ENCODE measurements at regions not wholly inside any gene's neighbourhood (a gene's known extent, or its start where the extent isn't known, plus 50 kb on each side); places are given as distances from the start of the nearest gene placed in this dataset.

DNA sequence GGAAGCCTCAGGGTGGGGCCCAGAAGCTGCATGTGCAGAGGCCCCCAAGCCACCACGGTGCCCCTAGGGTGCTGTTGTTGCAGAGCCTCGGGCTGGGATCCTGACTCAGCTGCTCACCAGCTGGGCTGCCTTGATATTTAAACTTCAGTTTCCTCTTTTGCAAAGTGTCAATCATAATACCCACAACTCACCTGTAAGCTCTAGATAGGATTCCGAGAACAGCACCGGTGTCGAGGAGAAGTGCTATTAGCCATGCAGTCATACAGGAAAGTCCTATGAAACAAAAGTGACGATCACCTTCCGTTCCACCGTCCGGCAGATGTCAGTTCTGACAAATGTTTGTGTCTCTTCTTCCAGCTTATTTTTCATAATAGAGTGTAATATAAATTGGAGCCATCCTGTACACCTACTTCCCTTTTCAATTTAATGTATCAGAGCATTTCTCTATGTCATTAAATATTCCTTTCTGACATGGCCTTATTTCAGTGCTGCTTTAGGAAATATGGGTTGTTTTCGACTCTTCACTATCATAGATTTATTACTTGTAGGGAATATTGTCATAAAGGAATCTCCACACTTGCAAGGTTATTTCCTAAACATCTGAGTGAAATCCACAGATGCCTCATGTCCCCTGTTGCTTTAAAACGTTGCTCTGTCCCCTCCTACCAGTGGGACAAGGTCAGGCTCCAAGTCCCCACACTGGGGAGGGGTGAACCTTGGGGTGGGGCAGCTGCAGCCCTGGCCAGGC, 100.8 kb downstream of the SIK1 start:
- DNase-seq (peak in 1 of 14 experiments; percentile 16), ATAC-seq (ENCODE audit: poor library complexity) (no peak)
- H3K27me3 ChIP-seq (ENCODE audit: control insufficient read depth in 1 of 2, insufficient read depth in 2 of 2, low read length in 2 of 2): no peaks in the 10 kb centered on the region
- no peak overlapping the region for H3K27ac ChIP-seq (ENCODE audit: low read depth in 1 of 2, low read length in 2 of 2)
- Mint-ChIP-seq H3K9me3 (no peaks in the 10 kb centered on the region), H3K4me3 (no peak overlapping the region), H3K4me1 (ENCODE audit: low read depth) (peaks cover 4% of the 10 kb centered on the region), H3K27me3 (no peaks in the 10 kb centered on the region), H3K36me3 (ENCODE audit: low read depth) (no peaks in the 10 kb centered on the region), H3K27ac (no peak overlapping the region)
- H3K9me3 ChIP-seq (ENCODE audit: control insufficient read depth in 1 of 2, insufficient read depth in 1 of 2, low read length in 2 of 2): peaks cover 0 to 9% of the 10 kb centered on the region in 2 experiments
- ChIA-PET POLR2A (no interaction called here), CTCF (no interaction called here)
- no peaks in the 10 kb centered on the region for H3K36me3 ChIP-seq (ENCODE audit: insufficient read depth, low read length)
- intact Hi-C loops (cut with DNase I, micrococcal nuclease): no loop called here
- TF ChIP-seq, protein P1, sequence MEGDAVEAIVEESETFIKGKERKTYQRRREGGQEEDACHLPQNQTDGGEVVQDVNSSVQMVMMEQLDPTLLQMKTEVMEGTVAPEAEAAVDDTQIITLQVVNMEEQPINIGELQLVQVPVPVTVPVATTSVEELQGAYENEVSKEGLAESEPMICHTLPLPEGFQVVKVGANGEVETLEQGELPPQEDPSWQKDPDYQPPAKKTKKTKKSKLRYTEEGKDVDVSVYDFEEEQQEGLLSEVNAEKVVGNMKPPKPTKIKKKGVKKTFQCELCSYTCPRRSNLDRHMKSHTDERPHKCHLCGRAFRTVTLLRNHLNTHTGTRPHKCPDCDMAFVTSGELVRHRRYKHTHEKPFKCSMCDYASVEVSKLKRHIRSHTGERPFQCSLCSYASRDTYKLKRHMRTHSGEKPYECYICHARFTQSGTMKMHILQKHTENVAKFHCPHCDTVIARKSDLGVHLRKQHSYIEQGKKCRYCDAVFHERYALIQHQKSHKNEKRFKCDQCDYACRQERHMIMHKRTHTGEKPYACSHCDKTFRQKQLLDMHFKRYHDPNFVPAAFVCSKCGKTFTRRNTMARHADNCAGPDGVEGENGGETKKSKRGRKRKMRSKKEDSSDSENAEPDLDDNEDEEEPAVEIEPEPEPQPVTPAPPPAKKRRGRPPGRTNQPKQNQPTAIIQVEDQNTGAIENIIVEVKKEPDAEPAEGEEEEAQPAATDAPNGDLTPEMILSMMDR (IDR thresholded peaks at IDR 0.05): no peak
- no peaks in the 10 kb centered on the region for H3K4me1 ChIP-seq (ENCODE audit: insufficient read depth, low read length)
- H3K4me3 ChIP-seq (ENCODE audit: low read length): no peak overlapping the region

DNA sequence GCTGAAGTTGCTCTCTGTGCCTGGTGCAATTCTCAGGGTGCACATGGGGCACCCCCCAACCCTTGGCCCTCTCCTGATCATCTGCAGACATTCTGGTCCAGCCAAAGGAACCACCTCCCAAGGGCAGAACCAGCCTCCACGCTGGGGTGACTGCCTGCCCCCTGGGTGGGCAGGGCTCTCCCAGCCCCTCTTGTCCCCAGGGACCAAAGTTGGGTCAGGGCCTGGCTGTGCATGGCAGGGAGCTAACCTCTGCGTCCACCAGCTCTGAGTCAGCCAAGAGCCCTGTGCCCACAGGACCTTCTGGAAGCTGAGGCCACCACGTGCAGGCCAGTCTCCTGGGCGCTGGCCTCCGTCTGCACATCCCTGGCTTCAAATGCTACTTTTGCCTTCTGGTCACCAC, 101.9 kb downstream of the SIK1 start:
- no peaks in the 10 kb centered on the region for H3K4me1 ChIP-seq (ENCODE audit: insufficient read depth, low read length)
- Mint-ChIP-seq H3K36me3 (ENCODE audit: low read depth) (no peaks in the 10 kb centered on the region), H3K27ac (no peak overlapping the region), H3K9me3 (no peaks in the 10 kb centered on the region), H3K27me3 (no peaks in the 10 kb centered on the region), H3K4me3 (no peak overlapping the region), H3K4me1 (ENCODE audit: low read depth) (peaks cover 4% of the 10 kb centered on the region)
- peaks cover 0 to 9% of the 10 kb centered on the region in 2 experiments for H3K9me3 ChIP-seq (ENCODE audit: control insufficient read depth in 1 of 2, insufficient read depth in 1 of 2, low read length in 2 of 2)
- CTCF ChIA-PET: no interaction called here
- no peak for DNase-seq
- ATAC-seq (ENCODE audit: poor library complexity): no peak
- POLR2A ChIA-PET: no interaction called here
- H3K27ac ChIP-seq (ENCODE audit: low read depth in 1 of 2, low read length in 2 of 2): no peak overlapping the region
- no peaks in the 10 kb centered on the region for H3K36me3 ChIP-seq (ENCODE audit: insufficient read depth, low read length)
- H3K27me3 ChIP-seq (ENCODE audit: control insufficient read depth in 1 of 2, insufficient read depth in 2 of 2, low read length in 2 of 2): no peaks in the 10 kb centered on the region
- H3K4me3 ChIP-seq (ENCODE audit: low read length): no peak overlapping the region
- TF ChIP-seq, protein P1 (IDR thresholded peaks at IDR 0.05): no peak
- intact Hi-C loops (cut with DNase I, micrococcal nuclease): no loop called here

DNA sequence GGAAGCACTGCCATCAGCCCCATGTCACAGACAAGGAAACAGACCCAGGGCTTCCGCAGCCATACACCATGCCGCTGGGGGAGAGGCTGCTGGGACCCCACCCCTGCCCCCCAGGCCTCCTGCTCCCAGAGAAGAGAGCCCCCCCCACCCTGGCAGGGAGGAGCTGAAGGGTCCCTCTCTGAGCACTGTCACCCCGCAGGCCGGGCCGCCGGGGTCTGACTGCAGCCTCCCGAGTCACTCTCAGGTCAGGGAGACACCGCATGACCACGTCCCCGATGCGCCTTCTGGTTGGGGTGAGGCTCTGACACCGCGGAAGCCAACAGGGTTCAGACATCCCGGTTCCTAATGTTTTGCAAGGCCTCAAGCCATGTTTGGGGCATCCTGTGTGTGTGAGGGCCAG, 102.3 kb downstream of the SIK1 start:
- POLR2A ChIA-PET: no interaction called here
- no peak for ATAC-seq (ENCODE audit: poor library complexity)
- no peak overlapping the region for H3K27ac Mint-ChIP-seq
- CTCF ChIA-PET: no interaction called here
- H3K9me3 Mint-ChIP-seq: no peaks in the 10 kb centered on the region
- intact Hi-C loops (cut with DNase I, micrococcal nuclease): no loop called here
- H3K9me3 ChIP-seq (ENCODE audit: control insufficient read depth in 1 of 2, insufficient read depth in 1 of 2, low read length in 2 of 2): peaks cover 0 to 9% of the 10 kb centered on the region in 2 experiments
- H3K36me3 Mint-ChIP-seq (ENCODE audit: low read depth): no peaks in the 10 kb centered on the region
- peaks cover 4% of the 10 kb centered on the region for H3K4me1 Mint-ChIP-seq (ENCODE audit: low read depth)
- no peaks in the 10 kb centered on the region for H3K27me3 Mint-ChIP-seq
- TF ChIP-seq, protein P1 (IDR thresholded peaks at IDR 0.05): no peak
- no peaks in the 10 kb centered on the region for H3K4me1 ChIP-seq (ENCODE audit: insufficient read depth, low read length)
- H3K36me3 ChIP-seq (ENCODE audit: insufficient read depth, low read length): no peaks in the 10 kb centered on the region
- no peaks in the 10 kb centered on the region for H3K27me3 ChIP-seq (ENCODE audit: control insufficient read depth in 1 of 2, insufficient read depth in 2 of 2, low read length in 2 of 2)
- no peak for DNase-seq
- H3K4me3 ChIP-seq (ENCODE audit: low read length): no peak overlapping the region
- no peak overlapping the region for H3K27ac ChIP-seq (ENCODE audit: low read depth in 1 of 2, low read length in 2 of 2)
- H3K4me3 Mint-ChIP-seq: no peak overlapping the region
